Esophagus muscularis mucosa (tissue), 4 donors: ENCODE measurements at regions not wholly inside any gene's neighbourhood (a gene's known extent, or its start where the extent isn't known, plus 50 kb on each side); places are given as distances from the start of the nearest gene placed in this dataset.

ENCODE experiments used
- DNase-seq: peaks from one replicate; pipeline ENCODE4 v3.0.0-alpha.2; 2017; ENCODE audit errors: extremely low spot score
- H3K27ac ChIP-seq, 4 donors: fragments of 200-600 bp; sonication (generic); replicated peaks in 1 of 4; 1 replicate in 3 of 4; 2 replicates in 1 of 4; pipeline ENCODE4 v1.5.1; 2016 to 2019; ENCODE audit warnings: mild to moderate bottlenecking in 1 of 4
- H3K27me3 ChIP-seq, 4 donors: fragments of 200-600 bp; sonication (generic); one replicate each; pipeline versions ENCODE4 v1.5.1 to v1.6.0; 2016 to 2019
- H3K36me3 ChIP-seq, 4 donors: fragments of 200-600 bp; sonication (generic); one replicate each; pipeline ENCODE4 v1.5.1; 2016 to 2019
- H3K4me1 ChIP-seq, 4 donors: fragments of 200-600 bp; sonication (generic); one replicate each; pipeline ENCODE4 v1.5.1; 2016 to 2019
- H3K4me3 ChIP-seq, 4 donors: fragments of 200-600 bp; sonication (generic); 1 replicate in 2 of 4; 2 replicates in 2 of 4; pipeline ENCODE4 v1.5.1; 2016 to 2019; ENCODE audit warnings: mild to moderate bottlenecking in 4 of 4, moderate library complexity in 1 of 4
- H3K9me3 ChIP-seq, 4 donors: fragments of 200-600 bp; sonication (generic); 1 replicate in 3 of 4; 2 replicates in 1 of 4; pipeline ENCODE4 v1.5.1; 2016 to 2019
- CTCF ChIP-seq, 3 experiments: fragments of 200-600 bp in 2 of 3; fragments of 450-650 bp in 1 of 3; sonication (generic) in 2 of 3; IDR thresholded peaks; one replicate each; pipeline ENCODE4 v1.5.1; 2017 to 2019; ENCODE audit warnings: antibody characterized with exemption in 3 of 3, mild to moderate bottlenecking in 2 of 3, moderate library complexity in 1 of 3
- EP300 ChIP-seq: sonication (generic); formaldehyde crosslinking; IDR thresholded peaks from one replicate; pipeline ENCODE4 v1.6.1; 2017; ENCODE audit warnings: antibody characterized with exemption
- POLR2A ChIP-seq: fragments of 450-650 bp; IDR thresholded peaks from one replicate; pipeline ENCODE4 v1.6.1; 2017; ENCODE audit warnings: antibody characterized with exemption, moderate library complexity, mild to moderate bottlenecking, low read depth
- POLR2AphosphoS5 ChIP-seq, 2 donors: sonication (generic); formaldehyde crosslinking; IDR thresholded peaks; one replicate each; pipeline ENCODE4 v1.6.1; 2017; ENCODE audit warnings: antibody characterized with exemption in 2 of 2
- WGBS: methylation state at CpG from one replicate; pipeline ENCODE4 v1.1.5; 2018; 5-methylcytosine and 5-hydroxymethylcytosine counted together
- intact Hi-C: fragments of 100-400 bp; cut with DNase I; formaldehyde crosslinking; loops from one replicate; pipeline ENCODE4 v1.15.1; 2023

GRCh38 chr22:49452362-49452946, 375.2 kb downstream of the BRD1 start:
- intact Hi-C loops, result no loop called here
- H3K27me3 ChIP-seq, result peaks cover 0 to 91% (median 4%) of the 10 kb centered on the region in 4 donors

GRCh38 chr22:49451070-49451840, 376.4 kb downstream of the BRD1 start:
- H3K27ac ChIP-seq, result no peak overlapping the region
- DNase-seq, result no peak
- no peak overlapping the region for H3K4me3 ChIP-seq
- H3K4me1 ChIP-seq, result no peaks in the 10 kb centered on the region
- H3K9me3 ChIP-seq, result no peaks in the 10 kb centered on the region
- intact Hi-C loops, result no loop called here
- H3K36me3 ChIP-seq, result no peaks in the 10 kb centered on the region
- WGBS, result 58% methylated on average over 13 of the region's 17 CpGs
- TF ChIP-seq EP300 (no peak), POLR2AphosphoS5 (IDR thresholded peaks at IDR 0.05) (no peak), CTCF (IDR thresholded peaks at IDR 0.05) (no peak), POLR2A (no peak)
- H3K27me3 ChIP-seq, result peaks cover 0 to 97% (median 4%) of the 10 kb centered on the region in 4 donors

More at GRCh38 chr22:49452362-49452946, 375.2 kb downstream of the BRD1 start:
- H3K9me3 ChIP-seq, result no peaks in the 10 kb centered on the region
- H3K4me3 ChIP-seq, result no peak overlapping the region
- no peak for DNase-seq
- TF ChIP-seq CTCF (IDR thresholded peaks at IDR 0.05) (no peak), POLR2A (no peak), EP300 (no peak), POLR2AphosphoS5 (IDR thresholded peaks at IDR 0.05) (no peak)
- no peaks in the 10 kb centered on the region for H3K36me3 ChIP-seq
- no peaks in the 10 kb centered on the region for H3K4me1 ChIP-seq
- H3K27ac ChIP-seq, result no peak overlapping the region
- WGBS, result 92% methylated on average over 2 of the region's 2 CpGs

GRCh38 chr22:49450498-49450897, 377.2 kb downstream of the BRD1 start:
- Histone ChIP-seq H3K27ac (no peak overlapping the region), H3K27me3 (peaks cover 0 to 98% (median 4%) of the 10 kb centered on the region in 4 donors)
- intact Hi-C loops, result no loop called here

GRCh38 chr22:49449811-49450446, 377.7 kb downstream of the BRD1 start:
- intact Hi-C loops, result no loop called here

More at GRCh38 chr22:49450498-49450897, 377.2 kb downstream of the BRD1 start:
- TF ChIP-seq CTCF (IDR thresholded peaks at IDR 0.05) (no peak), EP300 (no peak), POLR2AphosphoS5 (IDR thresholded peaks at IDR 0.05) (no peak), POLR2A (no peak)
- no peak overlapping the region for H3K4me3 ChIP-seq
- no peaks in the 10 kb centered on the region for H3K36me3 ChIP-seq
- H3K4me1 ChIP-seq, result no peaks in the 10 kb centered on the region
- 17% methylated on average over 9 of the region's 9 CpGs for WGBS
- no peak for DNase-seq
- H3K9me3 ChIP-seq, result no peaks in the 10 kb centered on the region

More at GRCh38 chr22:49449811-49450446, 377.7 kb downstream of the BRD1 start:
- TF ChIP-seq POLR2A (no peak), CTCF (IDR thresholded peaks at IDR 0.05) (no peak), EP300 (no peak), POLR2AphosphoS5 (IDR thresholded peaks at IDR 0.05) (no peak)
- no peak overlapping the region for H3K4me3 ChIP-seq
- H3K4me1 ChIP-seq, result no peaks in the 10 kb centered on the region
- H3K9me3 ChIP-seq, result no peaks in the 10 kb centered on the region
- no peak overlapping the region for H3K27ac ChIP-seq
- 27% methylated on average over 27 of the region's 38 CpGs for WGBS
- DNase-seq, result no peak
- H3K36me3 ChIP-seq, result no peaks in the 10 kb centered on the region
- peaks cover 0 to 92% (median 4%) of the 10 kb centered on the region in 4 donors for H3K27me3 ChIP-seq
